ENCODE measurements at regions not wholly inside any gene's neighbourhood (a gene's known extent, or its start where the extent isn't known, plus 50 kb on each side); places are given as distances from the start of the nearest gene placed in this dataset.

DNA sequence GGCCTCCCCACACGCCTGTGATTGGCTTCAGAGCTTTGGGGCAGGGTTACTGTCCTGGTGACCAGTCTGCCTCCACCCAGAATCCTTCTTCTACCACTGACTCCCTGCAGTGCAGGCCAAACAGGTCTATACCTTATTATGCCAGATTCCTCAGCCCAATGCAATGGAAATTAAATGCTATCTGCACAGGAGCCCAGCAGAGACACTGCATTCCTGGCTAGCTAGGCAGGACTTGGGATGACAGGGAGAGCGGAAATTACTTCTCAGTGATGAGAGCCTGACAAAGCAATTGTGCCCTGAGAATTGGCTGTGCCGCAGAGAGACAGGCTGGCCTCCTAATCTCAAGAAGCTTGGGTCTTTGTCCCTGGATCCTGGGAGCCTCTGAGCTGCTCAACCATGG is 143.8 kb upstream of the NCAM1 start:
- TF ChIP-seq, protein P1, sequence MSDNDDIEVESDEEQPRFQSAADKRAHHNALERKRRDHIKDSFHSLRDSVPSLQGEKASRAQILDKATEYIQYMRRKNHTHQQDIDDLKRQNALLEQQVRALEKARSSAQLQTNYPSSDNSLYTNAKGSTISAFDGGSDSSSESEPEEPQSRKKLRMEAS (IDR thresholded peaks at IDR 0.05), result no peak
- TF ChIP-seq EGR1 (IDR thresholded peaks at IDR 0.05; ENCODE audit: low read depth), result no peak
- TF ChIP-seq, protein P2, sequence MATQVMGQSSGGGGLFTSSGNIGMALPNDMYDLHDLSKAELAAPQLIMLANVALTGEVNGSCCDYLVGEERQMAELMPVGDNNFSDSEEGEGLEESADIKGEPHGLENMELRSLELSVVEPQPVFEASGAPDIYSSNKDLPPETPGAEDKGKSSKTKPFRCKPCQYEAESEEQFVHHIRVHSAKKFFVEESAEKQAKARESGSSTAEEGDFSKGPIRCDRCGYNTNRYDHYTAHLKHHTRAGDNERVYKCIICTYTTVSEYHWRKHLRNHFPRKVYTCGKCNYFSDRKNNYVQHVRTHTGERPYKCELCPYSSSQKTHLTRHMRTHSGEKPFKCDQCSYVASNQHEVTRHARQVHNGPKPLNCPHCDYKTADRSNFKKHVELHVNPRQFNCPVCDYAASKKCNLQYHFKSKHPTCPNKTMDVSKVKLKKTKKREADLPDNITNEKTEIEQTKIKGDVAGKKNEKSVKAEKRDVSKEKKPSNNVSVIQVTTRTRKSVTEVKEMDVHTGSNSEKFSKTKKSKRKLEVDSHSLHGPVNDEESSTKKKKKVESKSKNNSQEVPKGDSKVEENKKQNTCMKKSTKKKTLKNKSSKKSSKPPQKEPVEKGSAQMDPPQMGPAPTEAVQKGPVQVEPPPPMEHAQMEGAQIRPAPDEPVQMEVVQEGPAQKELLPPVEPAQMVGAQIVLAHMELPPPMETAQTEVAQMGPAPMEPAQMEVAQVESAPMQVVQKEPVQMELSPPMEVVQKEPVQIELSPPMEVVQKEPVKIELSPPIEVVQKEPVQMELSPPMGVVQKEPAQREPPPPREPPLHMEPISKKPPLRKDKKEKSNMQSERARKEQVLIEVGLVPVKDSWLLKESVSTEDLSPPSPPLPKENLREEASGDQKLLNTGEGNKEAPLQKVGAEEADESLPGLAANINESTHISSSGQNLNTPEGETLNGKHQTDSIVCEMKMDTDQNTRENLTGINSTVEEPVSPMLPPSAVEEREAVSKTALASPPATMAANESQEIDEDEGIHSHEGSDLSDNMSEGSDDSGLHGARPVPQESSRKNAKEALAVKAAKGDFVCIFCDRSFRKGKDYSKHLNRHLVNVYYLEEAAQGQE (IDR thresholded peaks at IDR 0.05; ENCODE audit: low read depth), result no peak
- TF ChIP-seq, protein P3, sequence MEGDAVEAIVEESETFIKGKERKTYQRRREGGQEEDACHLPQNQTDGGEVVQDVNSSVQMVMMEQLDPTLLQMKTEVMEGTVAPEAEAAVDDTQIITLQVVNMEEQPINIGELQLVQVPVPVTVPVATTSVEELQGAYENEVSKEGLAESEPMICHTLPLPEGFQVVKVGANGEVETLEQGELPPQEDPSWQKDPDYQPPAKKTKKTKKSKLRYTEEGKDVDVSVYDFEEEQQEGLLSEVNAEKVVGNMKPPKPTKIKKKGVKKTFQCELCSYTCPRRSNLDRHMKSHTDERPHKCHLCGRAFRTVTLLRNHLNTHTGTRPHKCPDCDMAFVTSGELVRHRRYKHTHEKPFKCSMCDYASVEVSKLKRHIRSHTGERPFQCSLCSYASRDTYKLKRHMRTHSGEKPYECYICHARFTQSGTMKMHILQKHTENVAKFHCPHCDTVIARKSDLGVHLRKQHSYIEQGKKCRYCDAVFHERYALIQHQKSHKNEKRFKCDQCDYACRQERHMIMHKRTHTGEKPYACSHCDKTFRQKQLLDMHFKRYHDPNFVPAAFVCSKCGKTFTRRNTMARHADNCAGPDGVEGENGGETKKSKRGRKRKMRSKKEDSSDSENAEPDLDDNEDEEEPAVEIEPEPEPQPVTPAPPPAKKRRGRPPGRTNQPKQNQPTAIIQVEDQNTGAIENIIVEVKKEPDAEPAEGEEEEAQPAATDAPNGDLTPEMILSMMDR (IDR thresholded peaks at IDR 0.05 in 2 of 3, conservative IDR thresholded peaks at IDR 0.05 in 1 of 3; ENCODE audit: borderline replicate concordance in 1 of 3, insufficient read depth in 1 of 3, low read depth in 2 of 3, low read length in 2 of 3), result no peak
- TF ChIP-seq POLR2A (IDR thresholded peaks at IDR 0.05; ENCODE audit: borderline replicate concordance, extremely low read depth, insufficient read depth, insufficient read length), result no peak
- TF ChIP-seq POLR2AphosphoS5 (IDR thresholded peaks at IDR 0.05; ENCODE audit: low read depth, low read length), result no peak
- TF ChIP-seq ZNF274 (IDR thresholded peaks at IDR 0.05; ENCODE audit: low read depth, low read length), result no peak
- TF ChIP-seq RAD21 (IDR thresholded peaks at IDR 0.05; ENCODE audit: low read depth), result no peak
- no peak for TF ChIP-seq TCF7L2 (IDR thresholded peaks at IDR 0.05; ENCODE audit: borderline replicate concordance, extremely low read depth, insufficient read depth, insufficient read length)
- no peak for TF ChIP-seq EZH2phosphoT487 (IDR thresholded peaks at IDR 0.05; ENCODE audit: borderline replicate concordance)
- TF ChIP-seq CEBPB (IDR thresholded peaks at IDR 0.05; ENCODE audit: low read depth), result no peak

Measured in HCT116 (cell line).